HG02973 (cell line): ENCODE measurements at regions not wholly inside any gene's neighbourhood (a gene's known extent, or its start where the extent isn't known, plus 50 kb on each side); places are given as distances from the start of the nearest gene placed in this dataset.
"Not testable (repeated sequence)": the region's sequence is repeated elsewhere in the genome, so short reads cannot be mapped to it uniquely, and the experiment has no call there.

Experiments used
- ATAC-seq: cut with Tn5 transposase; IDR thresholded peaks from one replicate; pipeline ENCODE4 v1.9.1; 2021; ENCODE audit warnings: moderate library complexity; ENCODE audit not compliant: unreplicated experiment

DNA sequence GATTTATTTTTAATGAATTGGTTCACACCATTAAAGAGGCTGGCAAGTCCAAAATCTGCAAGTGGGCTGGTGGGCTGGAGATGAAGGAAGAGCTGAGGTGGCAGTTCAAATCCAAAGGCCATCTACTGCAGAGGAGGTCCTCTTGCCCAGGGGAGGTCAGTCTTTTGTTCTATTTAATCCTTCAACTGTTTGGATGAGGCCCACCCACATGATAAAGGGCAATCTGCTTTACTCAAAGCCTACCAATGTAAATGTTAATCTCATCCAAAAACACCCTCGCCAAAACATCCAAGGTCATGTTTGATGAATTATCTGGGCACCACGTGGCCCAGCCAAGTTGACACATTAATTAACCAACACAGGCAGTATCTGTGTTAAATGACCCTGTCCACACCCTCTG is 99.0 kb downstream of the RRAGC start:
- no peak for ATAC-seq

DNA sequence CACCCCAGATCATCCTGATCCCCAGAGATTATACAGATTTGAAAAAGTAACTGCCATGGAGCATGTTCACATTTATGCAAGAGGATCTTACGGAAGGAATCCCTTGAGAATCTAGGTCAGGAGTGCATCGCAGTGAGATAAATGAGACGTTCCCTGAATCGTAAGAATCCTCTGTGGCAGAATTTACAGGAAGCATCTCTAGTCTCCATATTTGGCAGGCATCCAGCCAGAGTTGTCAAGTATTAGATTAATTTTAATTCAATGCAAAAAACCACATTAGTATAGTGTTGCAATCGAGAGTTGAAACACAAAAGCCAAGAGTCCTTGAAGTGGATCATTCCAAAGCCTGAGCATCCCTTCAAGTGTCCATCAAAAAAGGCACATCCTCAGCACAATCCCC is 100.8 kb downstream of the RRAGC start:
- no peak for ATAC-seq

GRCh38 chr1:38746941-38747600 is 112.5 kb downstream of the RRAGC start:
- ATAC-seq: no peak

- ATAC-seq: no peak
These were observed 113.1 kb downstream of the RRAGC start for GRCh38 chr1:38746402-38746935.

- no peak for ATAC-seq
These were observed 113.8 kb downstream of the RRAGC start for GRCh38 chr1:38745476-38746401.

GRCh38 chr1:38744452-38745350 is 114.9 kb downstream of the RRAGC start:
- ATAC-seq: no peak

- no peak for ATAC-seq
These were observed 116.4 kb downstream of the RRAGC start for GRCh38 chr1:38743184-38743583.

- ATAC-seq: no peak
These were observed 118.2 kb downstream of the RRAGC start for GRCh38 chr1:38741341-38741740.

- no peak for ATAC-seq
These were observed 119.1 kb downstream of the RRAGC start for GRCh38 chr1:38740487-38740886.

- no peak for ATAC-seq
These were observed 121.4 kb downstream of the RRAGC start for GRCh38 chr1:38738207-38738606.

GRCh38 chr1:38736399-38736798 is 123.2 kb downstream of the RRAGC start:
- no peak for ATAC-seq

DNA sequence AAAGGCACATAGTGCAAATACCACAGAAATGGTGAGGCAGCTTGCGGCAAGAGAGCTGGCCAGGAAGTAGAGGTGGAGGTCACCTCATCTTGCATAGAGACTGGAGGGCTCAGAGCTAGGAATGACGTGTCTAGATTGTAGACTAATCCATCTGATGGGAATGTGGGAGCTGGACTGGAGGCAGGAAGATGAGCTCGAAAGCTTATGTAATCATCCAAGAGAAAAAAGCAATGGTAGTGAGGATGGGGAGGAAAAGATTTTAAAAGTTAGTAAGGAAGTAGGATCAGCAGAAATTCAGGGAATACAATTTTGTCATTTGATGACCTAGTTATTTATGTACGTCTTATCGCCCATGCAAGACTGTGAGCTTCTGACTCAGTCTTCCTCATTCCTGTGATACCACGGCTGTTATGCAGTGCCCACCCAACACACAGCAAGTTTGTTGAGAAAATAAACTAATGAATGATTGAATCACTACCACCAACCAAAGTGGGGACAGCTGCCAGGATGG is 123.9 kb downstream of the RRAGC start:
- no peak for ATAC-seq

DNA sequence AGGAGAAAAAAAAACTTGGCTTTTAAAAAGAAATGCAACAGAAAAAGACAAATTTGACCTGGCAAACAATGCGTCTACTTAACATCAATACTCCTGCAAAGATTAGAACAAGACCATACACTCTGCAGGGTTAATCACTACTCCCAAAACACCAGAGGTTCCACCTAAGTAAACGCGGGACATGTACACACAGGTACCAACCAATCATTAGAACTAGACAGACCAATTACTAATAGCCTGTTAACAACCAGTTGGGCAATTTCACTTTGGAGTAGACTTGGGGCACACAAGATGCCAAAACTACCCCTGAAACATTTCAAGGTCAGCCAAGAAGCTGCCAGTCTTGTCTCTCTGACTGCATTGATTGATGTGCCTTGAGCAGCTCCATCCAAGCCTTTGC is 125.8 kb downstream of the RRAGC start:
- no peak for ATAC-seq

DNA sequence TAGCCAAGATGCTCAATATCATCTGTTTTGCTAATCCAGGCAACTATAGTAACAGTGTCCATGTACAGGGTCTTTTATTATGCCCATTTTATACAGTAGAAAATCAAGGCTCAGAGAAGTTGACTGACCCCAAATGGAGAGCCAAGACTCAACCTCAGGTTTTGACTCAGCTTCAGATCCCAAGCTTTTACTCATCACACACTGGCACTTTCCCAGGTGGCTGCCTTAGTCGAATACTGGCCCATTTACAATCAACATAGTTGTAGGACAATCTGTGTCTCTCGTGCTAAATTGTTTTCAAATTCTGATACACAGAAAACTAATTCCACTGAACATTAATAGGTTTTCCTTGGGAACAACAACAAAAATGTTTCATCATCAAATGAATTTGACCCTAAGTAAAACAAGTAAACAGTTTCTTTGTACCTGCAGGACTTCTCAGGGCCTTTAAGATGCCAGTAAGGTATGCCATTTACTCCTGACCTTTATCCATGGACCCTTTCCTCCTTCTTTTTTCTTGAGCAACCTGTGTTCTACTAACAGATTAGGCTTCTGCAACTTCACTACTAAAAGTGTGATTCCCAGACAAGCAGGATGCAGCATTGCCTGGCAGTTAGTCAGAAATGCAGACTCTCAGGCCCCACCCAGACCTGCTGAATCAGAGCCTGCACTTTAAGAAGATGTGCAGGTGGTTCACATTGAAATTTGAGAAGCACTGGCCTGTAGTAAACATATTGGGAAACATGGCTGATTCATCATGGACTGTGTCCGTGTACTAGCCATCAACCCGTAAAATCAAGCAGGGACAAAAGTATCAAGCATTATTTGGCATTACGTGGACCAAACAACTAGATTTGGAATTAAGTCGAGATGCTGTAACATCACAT is 128.8 kb downstream of the RRAGC start:
- ATAC-seq: no peak

GRCh38 chr1:38728585-38728908 is 131.0 kb downstream of the RRAGC start:
- no peak for ATAC-seq

DNA sequence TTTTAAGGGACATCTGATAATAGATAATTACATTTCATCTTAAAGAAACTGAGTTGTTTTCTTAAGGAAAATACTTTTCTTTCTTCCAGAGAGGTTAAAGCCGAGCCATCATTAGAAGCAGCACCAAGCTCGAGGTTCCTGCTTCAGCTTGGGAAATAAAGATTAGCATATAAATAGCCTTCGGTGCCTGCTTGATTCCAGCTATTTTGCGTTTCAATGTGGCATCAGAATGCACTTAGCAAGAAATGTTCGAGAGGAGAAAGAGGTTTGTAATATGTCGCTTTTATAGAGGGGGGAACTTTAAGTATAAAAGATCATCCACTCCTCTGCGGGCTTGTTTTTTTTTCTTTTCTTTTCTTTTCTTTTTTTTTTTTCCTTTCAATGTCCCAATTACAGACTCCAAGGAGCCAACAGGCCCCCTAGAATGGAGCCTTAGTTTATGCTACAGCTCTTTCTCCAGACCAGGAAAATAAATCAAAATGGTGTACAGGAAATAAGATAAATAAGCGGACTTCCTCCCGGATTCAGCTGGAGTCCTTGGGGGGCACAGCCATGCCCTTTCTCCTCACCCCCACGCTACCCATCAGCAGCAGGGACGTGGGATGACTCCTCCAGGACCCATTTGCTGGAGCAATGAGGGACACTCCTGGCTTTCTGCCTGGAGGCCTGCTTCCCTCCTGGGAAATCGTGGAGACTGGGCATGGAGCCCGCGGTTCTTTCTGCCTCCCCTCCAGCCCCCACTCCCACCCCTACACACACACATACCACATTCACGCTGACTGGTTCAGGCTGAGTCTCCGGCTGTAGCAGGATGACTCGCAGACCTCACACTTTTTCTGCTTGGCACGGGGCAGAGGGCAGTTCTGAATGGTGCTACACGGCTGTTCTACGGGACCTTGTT is 131.6 kb downstream of the RRAGC start:
- ATAC-seq: no peak

DNA sequence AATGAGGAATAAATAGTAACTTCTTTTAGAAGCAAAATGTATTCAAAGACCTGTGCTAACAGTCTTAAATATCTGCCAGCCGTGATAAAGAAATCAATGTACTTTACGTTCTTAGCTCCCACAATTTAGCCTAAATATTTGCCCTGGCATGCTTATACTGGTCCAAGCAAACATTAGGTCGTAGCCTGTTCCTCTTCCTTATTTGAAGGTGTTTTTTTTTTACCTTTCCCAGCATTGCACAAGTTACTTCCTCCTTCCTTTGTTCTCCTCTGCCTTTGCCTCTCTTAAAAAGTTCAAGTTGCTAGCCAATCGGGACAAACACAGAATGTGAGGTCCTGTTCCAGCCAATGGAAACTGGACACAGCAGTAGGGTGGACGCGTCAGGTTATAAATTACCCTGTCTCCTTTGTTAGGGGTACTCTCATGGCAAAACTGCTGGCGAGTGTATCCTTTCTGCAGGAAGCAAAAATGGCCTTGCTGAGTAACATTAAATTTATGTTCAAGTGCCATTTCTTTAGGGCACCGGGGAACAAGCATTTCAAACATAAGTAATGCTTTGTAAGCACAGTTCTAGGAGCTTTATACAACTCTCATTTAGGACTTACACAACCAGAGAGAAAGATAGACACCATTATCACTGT is 134.1 kb downstream of the RRAGC start:
- not testable (repeated sequence) for ATAC-seq
